GM19035 (cell line): ENCODE measurements at regions not wholly inside any gene's neighbourhood (a gene's known extent, or its start where the extent isn't known, plus 50 kb on each side); places are given as distances from the start of the nearest gene placed in this dataset.
"Not testable (repeated sequence)": the region's sequence is repeated elsewhere in the genome, so short reads cannot be mapped to it uniquely, and the experiment has no call there.

Source experiments
- ATAC-seq: cut with Tn5 transposase; IDR thresholded peaks from one replicate; pipeline ENCODE4 v1.9.1; 2021; ENCODE audit not compliant: unreplicated experiment

DNA sequence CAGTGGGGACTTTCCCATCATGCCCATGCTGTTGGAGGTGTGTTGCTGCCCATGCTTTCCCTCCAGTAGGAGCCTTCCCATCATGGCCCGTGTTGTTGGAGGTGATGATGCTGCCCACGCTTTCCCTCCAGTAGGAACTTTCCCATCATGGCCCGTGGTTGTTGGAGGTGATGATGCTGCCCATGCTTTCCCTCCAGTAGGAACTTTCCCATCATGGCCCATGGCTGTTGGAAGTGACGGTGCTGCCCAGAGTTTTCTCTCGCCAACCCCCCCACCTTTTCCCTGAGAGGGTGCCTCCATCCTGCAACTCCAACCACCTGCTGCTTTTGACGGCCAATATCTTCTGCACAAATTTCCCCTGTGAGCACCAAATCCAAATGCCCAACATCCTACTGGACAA is 205.7 kb downstream of the TOMM20 start:
- no peak for ATAC-seq

DNA sequence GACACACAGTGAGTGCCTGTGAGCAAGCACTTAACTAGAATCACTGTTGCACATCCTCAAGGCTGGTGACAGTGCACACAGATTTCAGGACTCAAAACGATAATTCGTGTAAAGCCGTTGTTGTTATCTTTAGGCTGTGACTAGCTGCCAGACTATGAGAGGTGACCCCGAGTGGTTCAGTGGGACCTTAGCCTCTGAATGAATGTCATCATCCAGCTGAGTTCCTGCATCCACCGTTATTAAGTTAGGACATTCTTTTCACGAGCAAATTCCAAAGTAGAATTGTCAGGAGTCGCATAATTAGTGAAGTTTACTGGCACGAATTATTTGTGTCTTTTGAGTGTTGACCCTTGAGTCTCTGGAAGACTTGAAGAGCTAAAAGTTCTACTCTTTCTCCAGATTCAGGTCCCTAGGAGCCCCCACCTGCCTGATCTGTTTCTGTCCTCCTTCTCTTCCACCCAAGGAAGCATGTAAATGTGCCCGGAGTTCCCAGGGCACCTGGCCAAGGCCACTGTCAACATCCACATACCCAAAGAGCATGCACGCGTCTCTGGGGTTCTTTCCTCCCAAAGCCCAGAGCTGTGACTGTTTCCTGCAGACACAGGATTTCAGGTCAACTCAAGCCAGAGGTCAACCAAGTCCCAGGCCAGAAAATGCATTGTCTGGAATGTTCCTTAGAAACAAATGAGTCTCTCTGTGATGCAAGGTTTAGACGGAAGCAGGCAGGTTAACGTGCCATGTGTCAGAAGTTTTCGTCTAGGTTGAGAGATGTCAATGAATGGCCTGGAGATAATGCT is 207.2 kb downstream of the TOMM20 start:
- ATAC-seq = no peak

DNA sequence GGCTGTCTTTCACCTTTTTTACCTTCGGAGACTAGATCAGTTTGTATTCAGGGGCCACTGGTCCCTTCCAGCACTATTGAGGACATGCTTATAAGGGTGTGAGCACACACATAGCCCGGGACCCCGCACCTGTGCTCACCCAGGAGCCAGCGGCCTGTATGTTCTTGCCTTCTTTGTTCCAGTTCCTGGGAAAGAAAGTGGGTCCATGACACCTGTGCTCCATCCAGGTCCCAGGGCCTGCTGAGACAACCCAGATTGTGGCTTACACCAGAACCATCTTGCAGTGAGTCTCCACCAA is 207.8 kb downstream of the TOMM20 start:
- no peak for ATAC-seq

DNA sequence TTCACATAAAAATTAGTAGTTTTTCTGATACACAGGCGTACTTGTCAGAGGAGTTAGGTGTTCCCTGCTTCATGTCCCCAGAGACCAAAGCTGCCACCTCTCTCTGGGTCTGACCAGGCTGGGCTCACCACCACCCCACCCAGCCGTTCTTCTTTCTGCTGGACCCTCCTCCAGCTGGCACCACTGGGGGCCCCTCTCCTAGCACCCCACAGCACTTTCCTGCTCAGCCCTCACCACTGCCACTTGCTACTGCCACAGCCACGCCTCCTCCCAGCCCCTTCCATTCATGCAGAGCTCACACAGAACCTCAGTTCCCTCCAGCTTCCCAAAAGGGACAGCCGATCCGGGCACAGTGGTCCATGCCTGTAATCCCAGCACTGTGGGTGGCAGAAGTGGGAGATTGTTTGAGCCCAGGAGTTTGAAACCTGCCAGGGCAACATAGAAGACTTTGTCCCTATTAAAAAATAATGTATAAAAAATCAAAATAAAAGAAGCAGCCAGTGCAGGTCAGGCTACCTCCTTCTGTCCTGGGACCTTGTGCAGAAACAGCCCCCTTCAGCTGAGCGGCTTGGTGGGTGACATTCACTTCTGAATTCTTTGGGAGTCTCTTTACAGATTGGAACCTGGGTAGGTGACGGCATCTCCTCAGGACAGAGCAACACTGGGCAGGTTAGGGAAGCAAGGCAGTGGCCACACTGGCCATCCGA is 208.3 kb downstream of the TOMM20 start:
- ATAC-seq = no peak

DNA sequence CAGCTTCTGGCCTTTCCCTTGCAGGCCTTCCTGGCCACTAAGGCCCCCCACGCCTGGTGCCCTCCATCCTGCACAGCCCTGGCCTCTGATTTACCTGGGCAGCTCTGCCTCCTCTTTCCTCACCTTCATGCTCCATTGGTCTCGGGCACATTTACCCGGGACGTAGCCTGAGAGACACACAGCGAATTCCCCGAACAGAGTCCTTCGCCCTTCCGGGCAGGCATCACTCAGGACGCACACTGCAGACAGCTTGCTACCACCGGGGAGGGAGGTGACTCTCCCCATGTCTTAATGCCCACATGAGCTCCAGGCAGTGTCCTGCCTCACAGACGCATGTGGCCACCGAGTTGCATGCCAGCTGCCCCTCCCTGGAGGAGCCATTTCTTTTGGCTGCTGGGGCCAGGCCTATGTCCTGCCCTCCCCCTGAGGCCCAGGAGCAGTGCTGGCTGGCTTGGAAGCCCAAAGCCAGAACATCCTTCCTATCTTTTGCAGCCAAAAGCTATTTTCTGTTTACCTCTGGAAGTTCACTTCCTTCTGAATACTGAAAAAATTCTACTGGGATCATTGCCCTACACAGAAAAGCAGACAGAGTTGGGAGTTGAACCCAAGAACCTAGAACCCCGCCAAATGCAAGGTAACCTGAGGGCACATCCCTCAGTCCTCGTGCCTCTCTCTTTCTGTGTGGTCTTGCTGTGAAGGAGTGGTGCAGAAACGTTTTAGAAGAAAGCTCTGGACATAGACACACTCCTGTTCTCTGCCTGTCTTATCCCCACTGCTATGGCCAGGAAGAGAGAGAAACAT is 209.5 kb downstream of the TOMM20 start:
- ATAC-seq = no peak

DNA sequence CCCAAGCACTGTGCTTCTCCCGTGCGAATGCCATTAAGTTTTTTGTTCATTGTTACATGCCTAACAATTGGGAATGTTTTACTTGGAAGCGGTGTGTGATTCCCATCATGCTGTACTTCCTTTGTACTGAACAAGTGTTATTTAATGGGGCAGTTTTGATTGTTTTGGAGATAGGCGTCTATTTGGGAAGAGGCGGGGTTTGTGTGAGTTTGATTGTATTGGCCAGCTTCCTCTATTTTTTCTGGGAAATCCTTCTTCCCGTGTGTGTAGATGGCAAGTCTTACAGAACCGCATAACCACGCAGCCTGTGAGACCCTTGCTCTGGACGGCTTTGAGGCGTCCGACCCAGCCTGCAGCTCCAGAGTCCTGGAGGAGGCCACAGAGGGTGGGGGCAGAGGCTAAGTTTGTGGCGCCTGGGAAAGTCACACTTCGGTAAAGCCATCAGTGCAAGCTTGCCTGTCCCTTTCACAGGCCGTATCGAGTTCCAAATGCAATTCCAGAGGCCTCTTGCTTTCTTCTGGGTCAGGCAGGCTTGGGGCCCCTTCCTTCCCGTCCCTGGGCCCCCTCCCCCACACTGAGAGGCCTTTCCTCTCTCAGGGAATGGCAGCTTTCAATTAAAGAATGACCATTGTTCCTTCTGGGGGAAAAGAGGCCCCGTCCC is 210.3 kb downstream of the TOMM20 start:
- ATAC-seq = no peak

DNA sequence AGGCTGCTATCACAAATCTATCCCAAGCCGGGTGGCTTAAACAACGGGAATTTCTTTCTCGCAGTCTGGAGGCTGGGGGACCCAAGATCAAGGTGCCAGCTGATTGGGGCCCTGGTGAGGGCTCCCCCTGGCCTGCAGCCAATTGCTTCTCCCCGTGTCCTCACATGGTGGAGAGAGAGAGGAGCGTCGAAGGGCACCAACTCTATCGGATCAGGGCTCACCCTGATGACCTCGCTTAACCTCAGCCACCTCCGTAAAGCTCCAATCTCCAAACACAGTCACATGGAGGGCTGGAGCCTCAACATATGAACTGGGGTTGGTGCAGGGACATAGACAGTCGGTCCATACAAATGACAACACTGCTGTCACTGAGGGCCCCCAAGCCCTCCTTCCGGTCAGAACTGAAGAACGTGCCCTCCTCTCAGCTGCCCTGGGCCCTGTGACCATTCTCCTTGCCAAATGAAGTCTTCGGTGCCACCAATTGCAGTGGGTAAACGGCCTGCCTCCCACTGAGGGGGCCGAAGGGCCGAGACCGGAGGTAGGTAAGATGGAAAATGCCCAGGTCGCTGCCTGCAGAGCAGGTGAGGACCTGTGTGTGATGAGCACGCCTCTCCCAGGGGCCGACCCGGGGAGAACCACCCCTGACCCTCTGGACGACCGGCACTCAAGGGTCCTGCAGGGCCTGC is 211.0 kb downstream of the TOMM20 start:
- ATAC-seq = no peak

DNA sequence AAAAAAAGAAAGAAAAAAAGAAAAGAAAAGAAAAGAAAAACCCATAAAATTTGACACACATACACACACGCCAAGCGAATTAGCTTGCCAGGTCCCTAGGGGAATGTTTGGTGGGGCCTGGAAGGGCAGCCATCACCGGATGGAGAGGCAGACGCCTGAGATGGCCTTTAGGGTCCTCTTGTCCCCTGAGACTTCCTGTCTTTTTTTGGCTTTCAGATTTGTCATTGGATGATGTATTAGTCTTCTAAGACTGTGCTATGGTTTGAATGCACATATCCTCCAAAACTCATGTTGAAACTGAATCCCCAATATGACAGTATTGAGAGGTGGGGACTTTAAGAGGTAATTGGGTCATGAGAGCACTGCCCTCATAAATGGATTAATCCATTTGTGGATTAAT is 211.8 kb downstream of the TOMM20 start:
- no peak for ATAC-seq

DNA sequence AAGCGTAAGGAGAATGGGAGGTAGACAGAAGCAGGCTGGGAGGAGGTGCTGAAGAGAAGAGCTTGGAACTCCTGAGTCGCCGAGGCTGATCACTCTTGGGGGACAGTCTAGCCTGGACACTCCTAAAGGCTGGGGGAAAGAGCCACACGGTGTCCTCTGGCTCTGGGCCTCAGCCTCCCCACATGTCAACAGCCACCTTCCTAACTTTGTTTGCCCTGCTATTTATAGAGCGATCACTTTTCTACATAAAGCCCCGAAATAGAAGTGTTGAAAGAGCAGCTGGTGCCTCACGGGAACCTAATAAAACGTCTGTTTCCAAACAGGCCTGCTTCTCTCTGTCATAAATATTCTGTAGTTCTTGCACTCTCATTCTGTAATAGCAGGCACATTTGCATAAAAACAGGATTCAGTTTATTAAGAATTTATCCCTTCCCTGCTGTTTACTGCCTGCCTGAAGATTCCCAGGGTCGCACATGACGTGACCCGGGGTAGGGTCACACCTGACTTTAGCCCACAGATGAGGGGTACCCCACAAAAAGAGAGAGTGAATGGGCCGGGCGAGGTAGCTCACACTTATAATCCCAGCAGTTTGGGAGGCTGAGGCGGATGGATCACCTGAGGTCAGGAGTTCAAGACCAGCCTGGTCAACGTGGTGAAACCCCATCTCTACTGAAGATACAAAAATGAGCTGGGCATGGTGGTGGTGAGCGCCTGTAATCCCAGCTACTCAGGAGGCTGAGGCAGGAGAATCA is 212.5 kb downstream of the TOMM20 start:
- ATAC-seq = no peak

DNA sequence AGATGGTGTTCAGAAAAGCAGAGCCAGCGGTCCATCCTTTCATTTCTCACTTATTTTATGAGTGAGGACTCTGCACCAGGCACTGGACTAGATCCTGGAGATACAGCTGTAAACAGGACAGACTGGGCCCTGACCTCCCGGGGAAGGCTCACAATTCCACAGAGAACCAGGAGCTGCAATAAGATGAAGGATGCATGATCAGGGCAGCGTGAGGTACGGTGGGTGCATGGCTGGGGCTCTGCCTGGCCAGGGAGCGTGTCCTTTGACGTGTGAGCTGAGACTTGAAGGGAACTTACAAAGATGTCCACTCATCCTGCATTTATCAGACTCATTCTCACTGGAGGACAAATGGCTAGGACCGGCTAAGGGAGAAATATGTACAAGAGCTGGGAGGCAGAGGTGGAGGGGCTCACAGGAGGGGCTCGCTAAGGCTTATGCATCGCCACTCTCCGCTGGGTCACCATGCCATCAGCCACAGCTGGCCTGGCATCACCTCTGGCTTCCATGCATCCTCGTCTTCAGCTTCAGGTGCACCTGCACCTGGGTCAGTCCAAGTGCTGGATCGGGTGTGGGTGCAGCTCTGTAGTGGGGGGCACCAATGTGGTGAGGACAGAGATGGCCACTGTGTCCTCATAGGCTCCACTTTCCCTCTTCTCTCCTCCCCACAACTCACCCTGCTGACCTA is 213.9 kb downstream of the TOMM20 start:
- no peak for ATAC-seq

DNA sequence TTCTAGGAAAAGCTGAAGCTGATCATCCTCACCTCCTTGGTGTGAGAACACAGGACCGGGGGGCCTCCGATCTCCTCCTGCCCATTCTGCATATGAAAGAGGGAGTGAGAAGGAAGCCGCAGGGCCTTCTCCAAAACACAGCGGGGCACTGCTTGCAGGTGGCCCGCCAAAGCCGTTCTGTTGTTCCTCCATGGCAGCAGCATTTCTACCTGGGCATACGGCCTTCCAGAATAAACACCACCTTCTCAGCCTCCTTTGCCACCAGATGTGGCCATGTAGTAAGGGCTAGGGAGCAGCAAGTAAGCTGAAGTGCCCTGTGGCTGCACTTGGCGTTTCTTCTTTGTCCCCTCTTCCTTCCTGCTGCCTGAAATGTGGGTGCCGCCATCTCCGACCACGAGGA is 214.9 kb downstream of the TOMM20 start:
- ATAC-seq = no peak

DNA sequence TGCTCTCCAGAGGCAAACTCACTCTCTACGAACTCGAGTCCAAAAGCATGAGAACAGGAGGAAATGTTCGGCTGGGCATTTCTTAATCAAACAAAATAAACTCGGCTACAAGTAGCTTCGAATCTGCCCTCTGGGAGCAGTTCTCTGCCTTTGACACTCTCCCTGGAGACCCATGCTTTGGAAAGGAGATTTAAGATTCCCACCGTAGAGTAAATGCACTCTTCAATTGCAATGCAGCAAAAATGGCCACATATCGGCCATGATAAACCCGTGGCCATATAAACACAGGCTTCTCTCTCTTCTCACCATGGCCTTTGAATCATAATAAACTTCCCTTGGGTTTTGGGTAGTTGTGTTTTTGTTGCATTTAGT is 215.4 kb downstream of the TOMM20 start:
- ATAC-seq = no peak

DNA sequence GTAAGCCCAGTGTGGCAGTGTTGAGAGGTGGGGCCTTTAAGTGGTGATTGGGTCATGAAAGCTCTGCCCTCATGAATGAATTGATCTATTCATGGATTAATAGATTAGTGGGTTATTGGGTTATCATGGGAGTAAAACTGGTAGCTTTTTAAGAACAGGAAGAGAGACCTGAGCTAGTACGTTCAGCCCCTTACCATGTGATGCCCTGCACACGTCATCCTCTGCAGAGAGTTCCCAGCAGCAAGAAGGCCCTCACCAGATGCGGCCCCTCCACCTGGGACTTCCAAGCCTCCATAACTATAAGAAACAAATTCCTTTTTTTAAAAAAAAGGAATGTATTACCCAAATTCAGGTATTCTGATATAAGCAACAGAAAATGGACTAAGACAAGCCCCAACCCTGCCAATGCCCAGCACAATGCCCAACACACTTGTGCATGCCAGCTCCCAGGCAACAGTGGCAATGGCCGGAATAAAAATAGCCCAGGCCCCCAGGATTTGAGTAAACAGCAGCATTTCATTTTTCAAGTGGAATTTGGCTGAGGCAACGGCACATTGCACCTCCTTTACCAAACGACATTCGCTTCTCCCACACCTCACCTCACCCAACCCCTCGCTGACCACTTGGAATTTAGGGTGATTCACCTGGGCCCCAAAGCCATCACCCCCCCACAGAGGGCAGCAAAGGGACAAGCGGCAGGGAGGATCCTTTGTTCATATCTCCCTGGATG is 215.9 kb downstream of the TOMM20 start:
- ATAC-seq = no peak

DNA sequence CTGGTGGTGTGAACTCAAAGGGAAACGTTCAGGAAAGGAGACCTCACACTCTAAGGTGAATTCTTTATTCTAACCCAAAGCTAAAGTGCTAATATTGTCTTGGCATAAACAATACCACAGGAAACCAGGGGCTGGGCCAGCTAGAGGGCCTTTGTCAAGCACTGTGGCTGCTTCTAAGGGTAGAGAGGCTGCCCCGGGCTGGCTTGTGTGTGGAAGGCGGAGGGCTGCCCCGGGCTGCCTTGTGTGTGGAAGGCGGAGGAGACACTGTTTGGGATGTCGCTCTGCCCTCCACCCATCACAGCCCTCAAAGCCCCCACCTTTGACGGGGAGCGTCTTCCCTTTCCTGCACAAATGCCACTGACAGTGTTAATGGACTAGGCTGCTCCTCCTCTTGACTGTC is 216.8 kb downstream of the TOMM20 start:
- ATAC-seq = no peak

DNA sequence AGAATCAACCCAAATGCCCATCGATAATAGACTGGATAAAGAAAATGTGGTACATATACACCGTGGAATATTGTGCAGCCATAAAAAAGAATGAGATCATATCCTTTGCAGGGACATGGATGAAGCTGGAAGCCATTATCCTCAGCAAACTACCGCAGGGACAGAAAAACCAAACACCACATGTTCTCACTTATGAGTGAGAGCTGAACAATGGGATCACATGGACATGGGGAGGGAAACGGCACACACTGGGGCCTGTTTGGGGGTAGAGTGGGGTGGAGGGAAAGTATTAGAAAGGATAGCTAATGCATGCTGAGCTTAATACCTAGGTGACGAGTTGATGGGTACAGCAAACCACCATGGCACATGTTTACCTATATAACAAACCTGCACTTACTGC is 217.5 kb downstream of the TOMM20 start:
- ATAC-seq = not testable (repeated sequence)

DNA sequence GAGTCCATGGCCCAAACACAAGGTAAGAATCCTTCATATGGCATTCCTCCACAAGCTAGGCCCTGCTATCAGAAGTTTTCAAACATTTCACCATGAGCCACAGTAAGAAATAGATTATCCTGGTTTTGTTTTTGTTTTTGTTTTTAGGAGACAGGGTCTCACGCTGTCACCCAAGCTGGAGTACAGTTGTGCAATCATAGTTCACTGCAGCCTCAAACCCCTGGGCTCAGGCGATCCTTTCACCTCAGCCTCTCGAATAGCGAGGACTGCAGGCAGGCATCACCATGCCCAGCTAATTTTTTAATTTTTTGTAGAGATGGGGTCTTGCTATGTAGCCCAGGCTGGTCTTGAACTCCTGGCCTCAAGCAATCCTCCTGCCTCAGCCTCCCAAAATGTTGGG is 218.8 kb downstream of the TOMM20 start:
- no peak for ATAC-seq

DNA sequence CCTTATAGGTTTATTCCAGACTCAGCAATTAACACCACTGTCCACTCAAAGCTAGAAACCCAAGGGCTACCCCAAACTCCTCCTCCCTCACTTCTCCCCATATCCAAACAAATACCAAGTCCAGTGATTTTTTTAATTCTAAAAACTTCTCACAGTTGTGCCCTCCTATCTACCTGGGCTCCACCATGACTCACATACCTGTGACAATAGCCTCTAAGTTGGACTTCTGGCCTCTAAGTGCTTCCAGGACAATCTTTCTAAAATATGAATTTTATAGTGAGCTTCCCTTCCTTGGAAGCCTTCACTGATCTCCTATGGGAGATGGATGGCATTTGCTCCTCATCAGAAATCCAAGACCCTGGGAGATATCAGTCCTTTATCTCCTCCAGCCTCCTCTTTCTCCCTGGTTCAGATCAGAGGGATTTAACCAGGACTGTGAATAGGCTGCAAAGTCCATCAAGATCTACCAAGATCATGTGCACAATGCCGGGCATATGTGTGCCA is 219.3 kb downstream of the TOMM20 start:
- no peak for ATAC-seq

DNA sequence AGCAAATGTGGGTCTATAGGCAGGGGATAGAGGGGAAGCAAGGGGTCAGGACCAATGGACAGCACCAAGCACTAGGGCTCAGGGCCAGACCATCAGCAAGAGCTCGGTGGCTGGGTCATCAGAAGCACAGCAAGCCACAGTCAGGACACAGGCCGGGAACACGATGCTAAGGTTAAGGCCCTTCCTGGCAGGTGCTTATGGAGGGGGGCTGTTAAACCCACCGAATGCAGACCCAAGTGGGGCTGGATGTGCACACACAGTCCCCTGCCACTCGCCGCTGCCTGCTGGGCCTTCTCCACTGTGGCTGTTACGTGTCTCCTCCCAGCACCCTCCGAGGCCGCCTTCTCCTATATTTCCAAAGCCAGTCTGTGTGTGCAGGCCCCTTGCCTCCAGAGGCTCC is 220.1 kb downstream of the TOMM20 start:
- no peak for ATAC-seq

DNA sequence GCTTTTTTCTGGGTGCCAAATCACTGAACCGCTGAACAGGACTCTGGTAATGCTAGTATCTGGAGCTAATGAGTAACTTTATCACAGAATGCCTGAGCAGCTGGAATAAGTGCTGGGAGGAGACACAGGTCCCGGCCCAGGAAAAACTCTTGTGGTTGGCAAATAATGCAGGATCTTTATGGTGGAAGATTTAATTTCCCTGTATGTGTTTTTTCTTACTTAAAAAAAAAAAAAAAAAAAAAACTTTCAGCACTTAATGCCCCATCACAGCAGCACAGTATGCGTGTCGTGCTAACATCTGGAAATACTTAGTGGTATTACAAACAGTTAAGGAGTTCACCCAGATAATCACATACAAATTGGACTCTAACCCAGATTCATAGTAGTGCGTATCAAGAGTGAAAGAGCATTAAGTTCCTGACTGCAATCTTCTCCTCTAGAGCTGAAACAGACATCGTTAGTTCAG is 220.7 kb downstream of the TOMM20 start:
- no peak for ATAC-seq
